GM12872 (cell line): ENCODE measurements at regions not wholly inside any gene's neighbourhood (a gene's known extent, or its start where the extent isn't known, plus 50 kb on each side); places are given as distances from the start of the nearest gene placed in this dataset.

Source experiments
- TF ChIP-seq, protein P1 (sequence below): IDR thresholded peaks from 3 replicates; pipeline ENCODE4 v1.5.1; 2011; ENCODE audit warnings: low read depth, mild to moderate bottlenecking, low read length, moderate library complexity; ENCODE audit not compliant: insufficient read depth

DNA sequence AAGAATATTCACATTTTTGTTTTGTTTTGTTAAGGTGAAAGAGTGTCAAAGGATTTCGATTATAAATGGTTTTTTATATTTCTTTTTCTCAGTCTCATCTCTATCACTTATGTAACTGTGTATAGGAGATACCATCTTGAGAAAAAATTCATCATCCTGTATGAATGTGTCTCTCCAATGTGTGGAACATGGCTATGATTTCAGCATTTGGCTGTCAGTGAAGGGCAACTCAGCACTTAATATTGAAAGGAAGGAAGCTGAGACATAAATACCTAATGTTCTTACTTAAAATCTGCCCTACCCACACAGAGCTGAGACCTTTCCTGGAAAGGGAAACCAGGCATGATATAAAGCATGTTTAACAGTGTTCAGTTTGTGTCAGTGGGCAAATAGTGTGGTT is 474.2 kb upstream of the RIOK2 start:
- TF ChIP-seq, protein P1, sequence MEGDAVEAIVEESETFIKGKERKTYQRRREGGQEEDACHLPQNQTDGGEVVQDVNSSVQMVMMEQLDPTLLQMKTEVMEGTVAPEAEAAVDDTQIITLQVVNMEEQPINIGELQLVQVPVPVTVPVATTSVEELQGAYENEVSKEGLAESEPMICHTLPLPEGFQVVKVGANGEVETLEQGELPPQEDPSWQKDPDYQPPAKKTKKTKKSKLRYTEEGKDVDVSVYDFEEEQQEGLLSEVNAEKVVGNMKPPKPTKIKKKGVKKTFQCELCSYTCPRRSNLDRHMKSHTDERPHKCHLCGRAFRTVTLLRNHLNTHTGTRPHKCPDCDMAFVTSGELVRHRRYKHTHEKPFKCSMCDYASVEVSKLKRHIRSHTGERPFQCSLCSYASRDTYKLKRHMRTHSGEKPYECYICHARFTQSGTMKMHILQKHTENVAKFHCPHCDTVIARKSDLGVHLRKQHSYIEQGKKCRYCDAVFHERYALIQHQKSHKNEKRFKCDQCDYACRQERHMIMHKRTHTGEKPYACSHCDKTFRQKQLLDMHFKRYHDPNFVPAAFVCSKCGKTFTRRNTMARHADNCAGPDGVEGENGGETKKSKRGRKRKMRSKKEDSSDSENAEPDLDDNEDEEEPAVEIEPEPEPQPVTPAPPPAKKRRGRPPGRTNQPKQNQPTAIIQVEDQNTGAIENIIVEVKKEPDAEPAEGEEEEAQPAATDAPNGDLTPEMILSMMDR, result no peak

DNA sequence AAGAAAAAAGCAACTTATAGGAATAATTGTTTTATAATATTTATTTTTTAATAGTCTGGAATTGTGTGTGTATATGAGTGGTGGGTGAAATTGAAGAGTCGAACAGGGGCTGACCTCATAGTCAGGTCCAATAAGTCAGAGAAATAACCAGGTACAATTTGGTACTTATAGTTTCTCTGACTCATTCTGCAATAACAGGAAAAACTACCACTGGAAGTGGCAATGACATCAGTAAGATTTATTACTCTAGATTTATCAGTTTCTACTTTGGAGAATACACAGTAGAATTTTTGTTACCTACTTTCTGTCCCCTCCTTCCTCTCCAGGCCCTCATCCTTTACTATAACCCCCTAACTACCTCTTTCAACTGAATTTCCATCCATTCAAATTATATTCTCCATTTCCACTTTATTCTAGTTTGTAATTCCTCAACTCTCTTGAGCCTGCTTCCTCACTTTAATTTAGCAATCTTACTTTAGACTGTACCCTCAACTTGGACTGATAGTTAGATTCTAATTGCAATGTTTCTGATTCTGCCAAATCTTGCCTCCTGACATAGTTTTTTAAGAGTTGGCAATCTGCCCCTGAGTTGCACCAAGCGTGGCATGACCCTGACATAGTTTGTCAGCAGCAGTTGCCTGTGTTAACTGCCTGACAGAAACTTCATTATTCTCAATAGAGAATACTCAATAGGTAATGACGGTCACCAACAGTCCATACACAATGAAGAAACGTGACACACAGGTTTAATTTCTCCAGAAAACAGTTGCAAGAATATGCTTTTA is 475.3 kb upstream of the RIOK2 start:
- TF ChIP-seq, protein P1, result no peak

DNA sequence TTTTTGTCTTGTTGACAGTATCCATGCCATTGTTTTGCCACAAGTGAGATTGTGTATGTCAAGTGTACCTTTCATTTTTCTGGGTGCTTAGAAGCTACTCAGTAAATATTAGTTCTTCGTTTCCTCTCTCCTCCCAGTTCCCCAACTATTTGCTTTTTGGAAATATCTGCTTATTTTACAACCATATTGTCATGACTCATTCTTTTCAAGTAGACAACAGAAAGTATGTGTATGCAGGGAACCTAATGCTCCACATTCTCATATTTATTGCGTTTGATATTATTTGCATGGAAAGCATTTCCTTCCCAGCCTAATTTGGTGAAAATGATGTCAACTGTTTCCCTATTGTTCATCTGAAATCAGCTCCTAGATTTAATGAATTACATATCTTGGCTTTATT is 483.7 kb upstream of the RIOK2 start:
- TF ChIP-seq, protein P1, result no peak

DNA sequence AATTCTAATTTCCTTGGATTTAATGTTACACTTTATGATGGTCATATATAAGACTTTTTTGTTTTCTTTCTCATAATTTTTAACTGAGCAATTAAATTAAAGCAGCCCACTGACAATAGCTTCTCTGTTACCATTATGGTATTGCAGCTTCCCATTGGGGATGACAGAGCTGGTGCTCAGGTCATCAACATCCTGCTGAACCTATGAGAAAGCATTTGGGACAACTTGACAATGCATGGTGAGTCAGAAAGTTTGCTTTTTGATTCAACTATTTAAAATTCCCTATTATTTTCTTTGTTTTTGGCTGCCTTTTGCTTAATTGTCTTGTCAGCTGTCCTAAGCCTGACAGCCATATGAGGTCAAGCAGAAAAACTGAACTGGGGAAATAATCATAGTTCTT is 487.4 kb upstream of the RIOK2 start:
- TF ChIP-seq, protein P1, result no peak

DNA sequence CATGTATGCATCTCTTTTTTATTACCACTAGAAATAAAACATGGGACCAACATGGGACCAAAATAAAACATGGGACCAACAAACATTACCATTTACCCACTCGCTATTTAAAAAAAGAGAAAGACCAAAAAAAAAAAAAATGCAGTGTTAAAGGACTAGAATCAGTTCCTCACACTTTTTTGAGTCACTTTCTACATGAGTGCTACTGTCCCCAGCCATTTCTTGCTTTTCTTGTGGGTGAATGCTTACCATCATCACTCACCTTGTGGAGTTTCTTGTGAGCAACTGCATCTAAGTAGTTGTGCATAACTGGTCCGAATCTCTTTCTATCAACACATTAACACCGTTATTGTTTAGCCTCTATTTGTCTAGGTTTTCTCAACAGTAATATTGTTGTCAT is 493.6 kb upstream of the RIOK2 start:
- TF ChIP-seq, protein P1, result no peak

DNA sequence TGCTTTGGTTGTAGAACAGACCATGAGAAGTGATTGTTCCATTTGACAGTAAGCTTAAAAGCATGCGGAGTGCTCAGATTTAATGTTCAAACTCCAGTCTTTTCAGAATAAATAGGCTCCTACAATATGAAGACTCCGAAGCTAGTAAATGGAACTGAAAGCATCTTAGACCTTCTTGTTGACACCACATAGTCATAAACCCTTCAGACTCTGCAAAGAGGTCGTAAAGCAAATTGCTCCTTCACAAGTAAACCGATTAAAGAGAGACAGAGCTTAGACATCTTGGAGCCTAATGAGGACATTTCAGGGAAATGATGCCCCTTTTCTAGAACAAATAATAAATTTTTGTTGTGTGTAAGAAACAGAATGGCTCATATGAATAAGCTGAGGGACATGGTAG is 511.0 kb upstream of the RIOK2 start:
- TF ChIP-seq, protein P1, result no peak

DNA sequence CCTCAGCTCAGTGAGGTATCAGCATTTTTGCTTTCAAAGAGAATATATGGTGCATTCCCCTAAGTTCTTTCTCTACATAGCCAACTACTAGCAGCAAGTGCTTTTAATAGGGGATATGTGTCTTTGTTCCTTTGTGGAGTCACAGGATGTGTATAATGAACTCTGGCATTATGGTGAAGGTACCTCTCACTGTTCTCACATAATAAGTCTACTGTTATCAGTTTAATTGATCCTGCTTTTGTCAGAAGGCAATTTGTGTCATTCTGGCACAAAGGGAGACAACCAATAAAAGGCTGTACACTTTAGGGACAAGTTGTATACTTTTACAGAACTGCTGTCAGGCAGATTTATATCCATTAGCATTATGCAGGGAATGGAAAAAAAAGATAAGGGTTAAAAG is 531.4 kb upstream of the RIOK2 start:
- TF ChIP-seq, protein P1, result no peak

DNA sequence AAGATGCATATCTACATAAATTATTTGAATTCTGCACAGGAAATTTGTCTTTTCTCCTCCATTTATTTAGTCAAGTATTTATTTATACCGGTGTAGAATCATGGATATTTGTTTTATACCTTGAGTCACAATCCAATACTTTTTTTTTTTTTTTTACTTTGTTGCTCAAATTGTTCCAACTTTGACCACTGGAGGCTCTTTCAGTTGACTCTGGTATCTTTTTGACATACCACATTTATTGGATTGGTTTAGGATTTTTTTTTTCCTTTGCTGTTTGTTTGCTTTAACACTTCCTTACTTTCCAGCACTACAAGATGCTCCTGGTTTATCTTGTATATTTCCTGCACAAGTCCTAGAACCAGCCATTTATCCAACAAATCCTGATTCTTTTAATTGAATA is 543.1 kb upstream of the RIOK2 start:
- TF ChIP-seq, protein P1, result 0 out of 3 replicates have a peak, but pooled peaks have one; percentile 4
